ENCODE measurements at regions not wholly inside any gene's neighbourhood (a gene's known extent, or its start where the extent isn't known, plus 50 kb on each side); places are given as distances from the start of the nearest gene placed in this dataset.

DNA sequence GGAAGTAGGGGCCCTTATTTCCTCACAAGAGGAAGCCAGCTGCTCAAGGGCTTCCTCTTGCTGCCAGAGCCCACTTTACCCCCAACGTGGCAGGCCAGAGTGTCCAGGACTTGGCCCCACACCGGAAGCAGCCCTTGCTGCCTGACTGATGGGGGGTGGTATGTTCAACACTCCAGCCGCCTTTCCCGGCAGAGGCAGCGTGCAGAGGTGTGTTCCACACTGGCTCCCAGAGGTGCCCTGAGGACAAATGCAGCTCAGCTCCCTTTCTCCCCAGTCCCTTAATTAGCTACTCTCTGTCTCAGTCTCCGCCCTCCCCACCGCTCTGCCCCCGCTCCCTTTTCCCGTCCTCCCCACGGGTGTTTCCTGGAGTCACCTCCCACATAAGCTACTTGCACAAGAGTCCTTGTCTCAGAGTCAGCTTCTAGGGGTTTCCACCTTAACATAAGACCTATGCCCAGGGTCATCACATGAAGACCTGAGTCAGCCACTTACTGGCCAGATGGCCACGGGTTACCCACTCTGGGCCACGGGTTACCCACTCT is 61.7 kb upstream of the SHLD1 start:
- TF ChIP-seq, protein P1, sequence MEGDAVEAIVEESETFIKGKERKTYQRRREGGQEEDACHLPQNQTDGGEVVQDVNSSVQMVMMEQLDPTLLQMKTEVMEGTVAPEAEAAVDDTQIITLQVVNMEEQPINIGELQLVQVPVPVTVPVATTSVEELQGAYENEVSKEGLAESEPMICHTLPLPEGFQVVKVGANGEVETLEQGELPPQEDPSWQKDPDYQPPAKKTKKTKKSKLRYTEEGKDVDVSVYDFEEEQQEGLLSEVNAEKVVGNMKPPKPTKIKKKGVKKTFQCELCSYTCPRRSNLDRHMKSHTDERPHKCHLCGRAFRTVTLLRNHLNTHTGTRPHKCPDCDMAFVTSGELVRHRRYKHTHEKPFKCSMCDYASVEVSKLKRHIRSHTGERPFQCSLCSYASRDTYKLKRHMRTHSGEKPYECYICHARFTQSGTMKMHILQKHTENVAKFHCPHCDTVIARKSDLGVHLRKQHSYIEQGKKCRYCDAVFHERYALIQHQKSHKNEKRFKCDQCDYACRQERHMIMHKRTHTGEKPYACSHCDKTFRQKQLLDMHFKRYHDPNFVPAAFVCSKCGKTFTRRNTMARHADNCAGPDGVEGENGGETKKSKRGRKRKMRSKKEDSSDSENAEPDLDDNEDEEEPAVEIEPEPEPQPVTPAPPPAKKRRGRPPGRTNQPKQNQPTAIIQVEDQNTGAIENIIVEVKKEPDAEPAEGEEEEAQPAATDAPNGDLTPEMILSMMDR (conservative IDR thresholded peaks at IDR 0.05; ENCODE audit: low read depth in 2 of 2): no peak
- TF ChIP-seq, protein P2, sequence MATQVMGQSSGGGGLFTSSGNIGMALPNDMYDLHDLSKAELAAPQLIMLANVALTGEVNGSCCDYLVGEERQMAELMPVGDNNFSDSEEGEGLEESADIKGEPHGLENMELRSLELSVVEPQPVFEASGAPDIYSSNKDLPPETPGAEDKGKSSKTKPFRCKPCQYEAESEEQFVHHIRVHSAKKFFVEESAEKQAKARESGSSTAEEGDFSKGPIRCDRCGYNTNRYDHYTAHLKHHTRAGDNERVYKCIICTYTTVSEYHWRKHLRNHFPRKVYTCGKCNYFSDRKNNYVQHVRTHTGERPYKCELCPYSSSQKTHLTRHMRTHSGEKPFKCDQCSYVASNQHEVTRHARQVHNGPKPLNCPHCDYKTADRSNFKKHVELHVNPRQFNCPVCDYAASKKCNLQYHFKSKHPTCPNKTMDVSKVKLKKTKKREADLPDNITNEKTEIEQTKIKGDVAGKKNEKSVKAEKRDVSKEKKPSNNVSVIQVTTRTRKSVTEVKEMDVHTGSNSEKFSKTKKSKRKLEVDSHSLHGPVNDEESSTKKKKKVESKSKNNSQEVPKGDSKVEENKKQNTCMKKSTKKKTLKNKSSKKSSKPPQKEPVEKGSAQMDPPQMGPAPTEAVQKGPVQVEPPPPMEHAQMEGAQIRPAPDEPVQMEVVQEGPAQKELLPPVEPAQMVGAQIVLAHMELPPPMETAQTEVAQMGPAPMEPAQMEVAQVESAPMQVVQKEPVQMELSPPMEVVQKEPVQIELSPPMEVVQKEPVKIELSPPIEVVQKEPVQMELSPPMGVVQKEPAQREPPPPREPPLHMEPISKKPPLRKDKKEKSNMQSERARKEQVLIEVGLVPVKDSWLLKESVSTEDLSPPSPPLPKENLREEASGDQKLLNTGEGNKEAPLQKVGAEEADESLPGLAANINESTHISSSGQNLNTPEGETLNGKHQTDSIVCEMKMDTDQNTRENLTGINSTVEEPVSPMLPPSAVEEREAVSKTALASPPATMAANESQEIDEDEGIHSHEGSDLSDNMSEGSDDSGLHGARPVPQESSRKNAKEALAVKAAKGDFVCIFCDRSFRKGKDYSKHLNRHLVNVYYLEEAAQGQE (IDR thresholded peaks at IDR 0.05; ENCODE audit: unreplicated experiment): no peak
- TF ChIP-seq EZH2 (IDR thresholded peaks at IDR 0.05; ENCODE audit: low read depth, unreplicated experiment) (no peak), POLR2AphosphoS5 (IDR thresholded peaks at IDR 0.05; ENCODE audit: low read depth) (no peak), ZNF114 (CRISPR knock-in tag; IDR thresholded peaks at IDR 0.05) (no peak), STAT1 (IDR thresholded peaks at IDR 0.05; ENCODE audit: unreplicated experiment) (no peak), CREB1 (CRISPR knock-in tag; IDR thresholded peaks at IDR 0.05; ENCODE audit: low read depth) (no peak), EZH2phosphoT487 (IDR thresholded peaks at IDR 0.05; ENCODE audit: unreplicated experiment) (no peak)
- TF ChIP-seq, protein P3, sequence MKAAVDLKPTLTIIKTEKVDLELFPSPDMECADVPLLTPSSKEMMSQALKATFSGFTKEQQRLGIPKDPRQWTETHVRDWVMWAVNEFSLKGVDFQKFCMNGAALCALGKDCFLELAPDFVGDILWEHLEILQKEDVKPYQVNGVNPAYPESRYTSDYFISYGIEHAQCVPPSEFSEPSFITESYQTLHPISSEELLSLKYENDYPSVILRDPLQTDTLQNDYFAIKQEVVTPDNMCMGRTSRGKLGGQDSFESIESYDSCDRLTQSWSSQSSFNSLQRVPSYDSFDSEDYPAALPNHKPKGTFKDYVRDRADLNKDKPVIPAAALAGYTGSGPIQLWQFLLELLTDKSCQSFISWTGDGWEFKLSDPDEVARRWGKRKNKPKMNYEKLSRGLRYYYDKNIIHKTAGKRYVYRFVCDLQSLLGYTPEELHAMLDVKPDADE (IDR thresholded peaks at IDR 0.05): no peak

Measured in GM23338 (cell line).